Prostate gland (tissue), 2 donors: ENCODE measurements at regions not wholly inside any gene's neighbourhood (a gene's known extent, or its start where the extent isn't known, plus 50 kb on each side); places are given as distances from the start of the nearest gene placed in this dataset.

ENCODE experiments used
- POLR2A ChIP-seq: fragments of 450-650 bp; IDR thresholded peaks from one replicate; pipeline ENCODE4 v1.6.1; 2016; ENCODE audit warnings: antibody characterized with exemption, mild to moderate bottlenecking
- POLR2AphosphoS5 ChIP-seq: sonication (generic); formaldehyde crosslinking; IDR thresholded peaks from one replicate; pipeline ENCODE4 v1.6.1; 2017; ENCODE audit warnings: antibody characterized with exemption
- TF ChIP-seq, protein P1 (sequence below), 4 experiments: fragments of 200-600 bp in 2 of 4; fragments of 450-650 bp in 2 of 4; sonication (generic) in 2 of 4; IDR thresholded peaks; 1 replicate in 3 of 4; 2 replicates in 1 of 4; pipeline ENCODE4 v1.5.1; 2016 to 2019; ENCODE audit warnings: antibody characterized with exemption in 4 of 4, mild to moderate bottlenecking in 2 of 4, moderate library complexity in 2 of 4

- TF ChIP-seq, protein P1, sequence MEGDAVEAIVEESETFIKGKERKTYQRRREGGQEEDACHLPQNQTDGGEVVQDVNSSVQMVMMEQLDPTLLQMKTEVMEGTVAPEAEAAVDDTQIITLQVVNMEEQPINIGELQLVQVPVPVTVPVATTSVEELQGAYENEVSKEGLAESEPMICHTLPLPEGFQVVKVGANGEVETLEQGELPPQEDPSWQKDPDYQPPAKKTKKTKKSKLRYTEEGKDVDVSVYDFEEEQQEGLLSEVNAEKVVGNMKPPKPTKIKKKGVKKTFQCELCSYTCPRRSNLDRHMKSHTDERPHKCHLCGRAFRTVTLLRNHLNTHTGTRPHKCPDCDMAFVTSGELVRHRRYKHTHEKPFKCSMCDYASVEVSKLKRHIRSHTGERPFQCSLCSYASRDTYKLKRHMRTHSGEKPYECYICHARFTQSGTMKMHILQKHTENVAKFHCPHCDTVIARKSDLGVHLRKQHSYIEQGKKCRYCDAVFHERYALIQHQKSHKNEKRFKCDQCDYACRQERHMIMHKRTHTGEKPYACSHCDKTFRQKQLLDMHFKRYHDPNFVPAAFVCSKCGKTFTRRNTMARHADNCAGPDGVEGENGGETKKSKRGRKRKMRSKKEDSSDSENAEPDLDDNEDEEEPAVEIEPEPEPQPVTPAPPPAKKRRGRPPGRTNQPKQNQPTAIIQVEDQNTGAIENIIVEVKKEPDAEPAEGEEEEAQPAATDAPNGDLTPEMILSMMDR (IDR thresholded peaks at IDR 0.05), result no peak
- TF ChIP-seq POLR2A, result no peak
- no peak for TF ChIP-seq POLR2AphosphoS5
Observed at GRCh38 chr4:175418516-175418915, 393.5 kb downstream of the GPM6A start.
